Mesothelial cell of epicardium (in vitro differentiated cells): ENCODE measurements at regions not wholly inside any gene's neighbourhood (a gene's known extent, or its start where the extent isn't known, plus 50 kb on each side); places are given as distances from the start of the nearest gene placed in this dataset.
"Not testable (repeated sequence)": the region's sequence is repeated elsewhere in the genome, so short reads cannot be mapped to it uniquely, and the experiment has no call there.

Source experiments
- DNase-seq, 2 experiments: peaks; one replicate each; pipeline ENCODE4 v3.0.0; 2021; ENCODE audit warnings: low spot score in 2 of 2; ENCODE audit not compliant: unreplicated experiment in 2 of 2
- H3K27ac Mint-ChIP-seq: 2 replicates; pipeline ENCODE4 v1.8.0; 2021; ENCODE audit warnings: mixed read lengths
- H3K27me3 Mint-ChIP-seq: 2 replicates; pipeline ENCODE4 v1.8.0; 2021; ENCODE audit warnings: low read depth, mixed read lengths
- H3K36me3 Mint-ChIP-seq: 2 replicates; pipeline ENCODE4 v1.8.0; 2021; ENCODE audit warnings: mixed read lengths
- H3K4me1 Mint-ChIP-seq: 2 replicates; pipeline ENCODE4 v1.8.0; 2021; ENCODE audit warnings: mixed read lengths
- H3K4me3 Mint-ChIP-seq: 2 replicates; pipeline ENCODE4 v1.8.0; 2021; ENCODE audit warnings: mild to moderate bottlenecking, moderate library complexity, mixed read lengths
- H3K9me3 Mint-ChIP-seq: 2 replicates; pipeline ENCODE4 v1.8.0; 2021; ENCODE audit warnings: mixed read lengths
- TF ChIP-seq, protein P1 (sequence below): fragments of 200-600 bp; sonication (generic); IDR thresholded peaks from one replicate; pipeline ENCODE4 v1.5.0; 2021; ENCODE audit warnings: antibody characterized with exemption; ENCODE audit not compliant: unreplicated experiment

DNA sequence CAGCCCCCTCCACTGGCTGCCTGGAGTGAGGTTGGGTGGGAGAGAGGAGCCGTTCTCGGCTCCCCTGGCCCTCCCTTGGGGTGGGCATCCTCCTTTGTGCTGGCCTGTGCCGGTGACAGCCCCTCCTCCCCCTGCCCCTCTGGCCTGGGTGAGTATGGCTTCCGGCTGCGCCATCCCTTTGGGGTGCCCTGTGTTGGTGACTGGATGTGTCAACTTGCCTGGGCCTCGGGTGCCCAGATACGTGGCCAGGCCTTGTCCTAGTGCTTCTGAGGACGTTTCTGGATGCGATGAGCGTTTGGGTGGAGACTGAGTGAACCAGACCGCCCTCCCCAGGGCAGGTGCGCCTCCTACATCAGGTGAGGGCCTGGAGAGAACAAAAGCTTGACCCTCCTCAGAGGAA lies 59.7 kb downstream of the PLXNA1 start:
- no peaks in the 10 kb centered on the region for H3K9me3 Mint-ChIP-seq
- no peak overlapping the region for H3K4me3 Mint-ChIP-seq
- no peak for DNase-seq
- peaks cover 21% of the 10 kb centered on the region for H3K4me1 Mint-ChIP-seq
- TF ChIP-seq, protein P1, sequence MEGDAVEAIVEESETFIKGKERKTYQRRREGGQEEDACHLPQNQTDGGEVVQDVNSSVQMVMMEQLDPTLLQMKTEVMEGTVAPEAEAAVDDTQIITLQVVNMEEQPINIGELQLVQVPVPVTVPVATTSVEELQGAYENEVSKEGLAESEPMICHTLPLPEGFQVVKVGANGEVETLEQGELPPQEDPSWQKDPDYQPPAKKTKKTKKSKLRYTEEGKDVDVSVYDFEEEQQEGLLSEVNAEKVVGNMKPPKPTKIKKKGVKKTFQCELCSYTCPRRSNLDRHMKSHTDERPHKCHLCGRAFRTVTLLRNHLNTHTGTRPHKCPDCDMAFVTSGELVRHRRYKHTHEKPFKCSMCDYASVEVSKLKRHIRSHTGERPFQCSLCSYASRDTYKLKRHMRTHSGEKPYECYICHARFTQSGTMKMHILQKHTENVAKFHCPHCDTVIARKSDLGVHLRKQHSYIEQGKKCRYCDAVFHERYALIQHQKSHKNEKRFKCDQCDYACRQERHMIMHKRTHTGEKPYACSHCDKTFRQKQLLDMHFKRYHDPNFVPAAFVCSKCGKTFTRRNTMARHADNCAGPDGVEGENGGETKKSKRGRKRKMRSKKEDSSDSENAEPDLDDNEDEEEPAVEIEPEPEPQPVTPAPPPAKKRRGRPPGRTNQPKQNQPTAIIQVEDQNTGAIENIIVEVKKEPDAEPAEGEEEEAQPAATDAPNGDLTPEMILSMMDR, result no peak
- no peak overlapping the region for H3K27ac Mint-ChIP-seq
- peaks cover 3% of the 10 kb centered on the region for H3K27me3 Mint-ChIP-seq
- H3K36me3 Mint-ChIP-seq, result no peaks in the 10 kb centered on the region

DNA sequence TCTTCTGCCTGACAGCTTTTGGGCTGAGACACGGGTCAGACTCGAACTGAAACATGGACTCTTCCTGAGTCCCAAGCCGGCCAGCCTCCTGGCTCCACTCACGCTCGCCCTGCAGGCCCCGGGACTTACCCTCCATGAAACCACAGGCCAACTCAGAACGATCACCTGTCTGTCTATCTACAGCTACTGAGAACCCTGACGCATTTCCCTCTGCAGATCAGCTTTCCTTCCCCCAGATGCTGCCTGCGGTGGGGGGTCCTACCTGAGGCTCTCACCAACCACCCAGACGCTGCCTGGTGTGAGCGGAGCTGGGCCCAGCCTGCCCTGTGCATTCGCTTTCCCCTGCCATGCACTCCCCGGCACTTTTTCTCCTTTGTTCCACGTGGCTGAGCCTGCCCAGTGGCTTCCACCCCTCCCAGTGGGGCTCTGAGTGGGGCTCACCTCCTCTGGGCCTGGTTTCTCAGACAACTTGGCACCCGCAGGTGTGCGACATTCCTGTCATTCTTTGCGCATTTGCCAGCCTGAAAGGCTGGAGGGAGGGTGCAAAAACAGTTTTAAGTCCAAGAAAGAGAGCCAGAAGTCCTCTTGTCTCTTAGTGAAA lies 60.2 kb downstream of the PLXNA1 start:
- TF ChIP-seq, protein P1, result no peak
- Mint-ChIP-seq H3K36me3 (no peaks in the 10 kb centered on the region), H3K4me3 (no peak overlapping the region), H3K27ac (peak overlapping the region; percentile 89), H3K4me1 (peaks cover 21% of the 10 kb centered on the region), H3K27me3 (peaks cover 3% of the 10 kb centered on the region), H3K9me3 (peaks cover 2% of the 10 kb centered on the region)
- no peak for DNase-seq

DNA sequence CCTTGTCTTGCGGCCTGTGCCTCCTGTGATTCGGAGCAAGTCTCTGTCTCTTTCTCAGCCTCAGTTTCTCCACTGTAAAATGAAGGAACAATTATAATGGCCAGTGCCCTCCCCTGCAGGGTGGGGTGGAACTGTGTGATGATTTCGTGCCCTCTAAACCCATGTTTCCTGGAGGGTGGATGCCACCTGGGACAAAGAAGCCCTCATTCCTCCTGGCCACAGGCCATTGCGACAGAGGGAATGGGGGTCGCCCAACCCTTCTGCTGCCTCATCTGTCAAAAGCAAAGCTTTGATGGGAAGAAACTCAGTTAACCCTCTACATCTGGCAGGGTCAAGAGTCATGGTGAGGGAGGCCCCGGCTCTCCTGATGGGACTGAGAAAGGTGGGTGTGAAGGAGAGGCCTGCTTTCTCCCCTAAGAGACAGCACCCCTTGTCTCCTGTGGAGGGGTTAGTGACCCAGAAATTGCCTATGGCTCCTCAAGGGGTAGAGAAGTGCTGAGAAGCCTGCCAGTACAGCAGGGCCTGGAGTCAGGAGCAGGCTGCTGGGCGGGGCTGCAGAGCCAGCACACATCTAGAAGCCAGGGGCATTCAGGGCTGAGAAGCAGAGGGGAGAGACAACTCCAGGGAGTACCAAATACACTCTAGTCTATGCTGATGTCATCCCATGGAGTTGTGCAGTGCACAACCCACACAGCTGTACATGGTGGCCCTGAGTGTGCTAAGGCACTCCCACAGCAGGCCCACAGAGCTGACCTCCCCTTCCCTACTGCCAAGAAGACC lies 61.0 kb downstream of the PLXNA1 start:
- Mint-ChIP-seq H3K36me3 (no peaks in the 10 kb centered on the region), H3K27me3 (peaks cover 2% of the 10 kb centered on the region), H3K4me1 (peaks cover 21% of the 10 kb centered on the region), H3K4me3 (no peak overlapping the region), H3K27ac (peak overlapping the region; percentile 89), H3K9me3 (peaks cover 10% of the 10 kb centered on the region)
- no peak for DNase-seq
- TF ChIP-seq, protein P1, result no peak

DNA sequence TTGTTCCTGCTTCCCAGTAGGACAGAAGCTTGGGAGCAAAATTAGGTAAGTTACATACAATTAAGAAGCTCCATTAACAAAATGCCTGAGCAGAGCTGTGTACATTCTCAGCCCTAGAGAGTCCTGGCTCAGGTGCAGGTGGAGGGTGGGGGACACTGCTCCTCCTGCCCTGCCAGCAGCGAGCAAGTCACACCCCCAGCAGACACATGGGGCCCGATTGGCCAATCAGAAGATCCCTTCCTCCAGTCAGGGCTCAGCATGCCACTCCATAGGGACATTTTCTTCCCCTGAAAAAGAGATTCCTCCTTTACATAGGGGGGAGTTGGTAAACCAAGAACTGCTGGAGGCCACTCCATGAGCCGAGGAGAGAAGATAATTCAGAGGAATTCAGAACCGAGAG lies 62.1 kb downstream of the PLXNA1 start:
- Mint-ChIP-seq H3K27ac (no peak overlapping the region), H3K27me3 (peaks cover 2% of the 10 kb centered on the region), H3K36me3 (no peaks in the 10 kb centered on the region), H3K9me3 (peaks cover 19% of the 10 kb centered on the region), H3K4me3 (no peak overlapping the region), H3K4me1 (peaks cover 21% of the 10 kb centered on the region)
- DNase-seq, result no peak
- TF ChIP-seq, protein P1, result no peak

DNA sequence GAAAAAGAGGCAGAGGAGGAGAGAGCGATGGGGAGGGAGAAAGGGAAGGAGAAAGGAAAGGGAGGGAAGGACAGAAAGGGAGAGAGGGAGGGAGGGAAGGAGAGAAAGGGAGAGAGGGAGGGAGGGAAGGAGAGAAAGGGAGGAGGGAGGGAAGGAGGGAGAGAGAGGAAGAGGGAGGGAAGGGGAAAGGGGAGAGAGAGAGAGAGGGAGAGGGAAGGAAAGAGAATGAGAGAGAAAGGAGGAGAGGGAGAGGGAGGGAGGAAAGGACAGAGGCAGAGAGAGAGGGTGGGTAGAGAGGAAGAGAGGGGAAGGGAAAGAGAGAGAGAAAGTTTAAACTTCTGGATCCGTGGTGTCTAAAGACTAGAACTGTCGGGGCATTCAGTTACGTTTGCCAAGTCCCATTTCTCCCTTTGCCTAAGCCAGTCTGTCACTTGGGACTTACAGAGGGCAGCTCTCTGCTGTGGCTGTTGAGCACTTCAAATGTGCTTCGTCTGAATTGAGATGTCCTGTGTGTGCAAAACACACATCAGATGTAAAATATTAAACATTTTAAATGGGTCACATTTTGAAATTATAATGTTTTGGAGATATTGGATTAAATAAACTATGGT lies 62.6 kb downstream of the PLXNA1 start:
- Mint-ChIP-seq H3K4me3 (no peak overlapping the region), H3K36me3 (no peaks in the 10 kb centered on the region), H3K4me1 (peaks cover 21% of the 10 kb centered on the region), H3K27ac (no peak overlapping the region), H3K27me3 (peaks cover 2% of the 10 kb centered on the region), H3K9me3 (peaks cover 19% of the 10 kb centered on the region)
- DNase-seq, result no peak
- TF ChIP-seq, protein P1, result no peak

DNA sequence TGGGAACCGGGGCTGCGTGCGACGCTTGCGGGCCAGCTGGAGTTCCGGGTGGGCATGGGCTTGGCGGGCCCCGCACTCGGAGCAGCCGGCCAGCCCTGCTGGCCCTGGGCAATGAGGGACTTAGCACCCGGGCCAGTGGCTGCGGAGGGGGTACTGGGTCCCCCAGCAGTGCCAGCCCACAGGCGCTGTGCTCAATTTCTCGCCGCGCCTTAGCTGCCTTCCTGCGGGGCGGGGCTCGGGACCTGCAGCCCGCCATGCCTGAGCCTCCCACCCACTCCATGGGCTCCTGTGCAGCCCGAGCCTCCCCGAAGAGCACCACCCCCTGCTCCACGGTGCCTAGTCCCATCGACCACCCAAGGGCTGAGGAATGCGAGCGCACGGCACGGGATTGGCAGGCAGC lies 63.8 kb downstream of the PLXNA1 start:
- H3K36me3 Mint-ChIP-seq, DNase-seq, H3K27me3 Mint-ChIP-seq, H3K27ac Mint-ChIP-seq, H3K4me3 Mint-ChIP-seq: not testable (repeated sequence)
- Mint-ChIP-seq H3K4me1 (peaks cover 21% of the 10 kb centered on the region), H3K9me3 (peaks cover 19% of the 10 kb centered on the region)
